ENCODE measurements at regions not wholly inside any gene's neighbourhood (a gene's known extent, or its start where the extent isn't known, plus 50 kb on each side); places are given as distances from the start of the nearest gene placed in this dataset.

DNA sequence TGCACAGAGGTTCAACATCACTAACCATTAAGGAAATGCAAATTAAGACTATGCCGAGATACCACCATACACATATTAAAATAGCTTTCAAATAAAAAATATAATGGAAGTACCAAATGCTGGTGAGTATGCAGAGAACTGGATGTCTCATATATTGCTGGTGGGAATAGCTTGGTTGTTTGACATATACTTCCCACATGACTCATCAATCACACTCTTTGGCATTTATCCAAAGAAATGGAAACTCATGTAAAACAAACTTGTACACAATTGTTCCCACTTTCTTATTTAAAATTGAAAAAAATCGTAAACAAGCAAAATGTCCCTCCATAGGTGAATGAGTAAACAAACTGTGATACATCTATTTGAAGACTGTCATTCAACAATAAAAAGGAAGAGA lies 982.6 kb upstream of the ATXN8OS start:
- Histone ChIP-seq H3K4me2 (ENCODE audit: insufficient read depth in 1 of 2, low read depth in 2 of 2, low read length in 2 of 2) (no peak overlapping the region), H4K20me1 (replicated peaks in 1 of 2; ENCODE audit: control insufficient read depth in 1 of 2, insufficient read depth in 2 of 2, low read length in 2 of 2) (no peaks in the 10 kb centered on the region), H3K79me2 (ENCODE audit: control insufficient read depth in 1 of 2, insufficient read depth in 2 of 2, low read length in 2 of 2) (no peaks in the 10 kb centered on the region), H2BK120ac (replicated peaks; ENCODE audit: low read depth, low read length) (no peak overlapping the region), H3K27me3 (replicated peaks in 1 of 4; ENCODE audit: control insufficient read depth in 3 of 4, extremely low read depth in 1 of 4, insufficient read depth in 3 of 4, low read length in 3 of 4) (no peaks in the 10 kb centered on the region), H3K23me2 (ENCODE audit: low read depth, low read length) (no peaks in the 10 kb centered on the region), H2BK15ac (ENCODE audit: low read length) (no peak overlapping the region), H3K9ac (replicated peaks in 1 of 4; ENCODE audit: extremely low read depth in 1 of 4, low read depth in 3 of 4, low read length in 3 of 4) (no peak overlapping the region), H4K5ac (ENCODE audit: insufficient read length, low read depth, low read length) (no peak overlapping the region), H2BK5ac (ENCODE audit: low read depth, low read length) (no peak overlapping the region), H4K91ac (replicated peaks; ENCODE audit: insufficient read length, low read length) (no peak overlapping the region), H2BK20ac (ENCODE audit: low read length) (no peak overlapping the region), H2AFZ (ENCODE audit: low read length) (no peak overlapping the region), H3K27ac (ENCODE audit: low read depth, low read length) (no peak overlapping the region), H3K23ac (ENCODE audit: insufficient read length) (no peak overlapping the region), H2BK12ac (ENCODE audit: low read depth, low read length) (no peak overlapping the region), H4K8ac (ENCODE audit: extremely low read depth, insufficient read depth, low read length) (no peak overlapping the region), H3K4me3 (ENCODE audit: extremely low read depth in 1 of 4, insufficient read depth in 2 of 4, low read depth in 3 of 4, low read length in 4 of 4) (no peak overlapping the region), H2AK5ac (ENCODE audit: low read depth, low read length) (no peak overlapping the region), H3K36me3 (ENCODE audit: control insufficient read depth in 2 of 4, insufficient read depth in 4 of 4, low read length in 3 of 4) (no peaks in the 10 kb centered on the region), H3K18ac (ENCODE audit: extremely low read depth, low read length) (no peak overlapping the region), H3K79me1 (ENCODE audit: low read depth, low read length) (no peaks in the 10 kb centered on the region), H3K56ac (replicated peaks; ENCODE audit: insufficient read length, low read depth, low read length) (no peak overlapping the region), H3K4me1 (replicated peaks in 1 of 4; ENCODE audit: control insufficient read depth in 3 of 4, insufficient read depth in 4 of 4, low read length in 3 of 4) (no peaks in the 10 kb centered on the region), H3K4ac (replicated peaks; ENCODE audit: insufficient read length, low read depth, low read length) (no peak overlapping the region), H3K14ac (ENCODE audit: insufficient read length) (no peak overlapping the region), H3K9me3 (ENCODE audit: insufficient read depth in 2 of 2, low read depth in 1 of 2, low read length in 1 of 2) (no peaks in the 10 kb centered on the region)
- DNase-seq (ENCODE audit: low read depth in 1 of 2, low spot score in 2 of 2) (no peak), FAIRE-seq (no peak)
- CTCF ChIA-PET (ENCODE audit: partially characterized antibody) = no interaction called here
- POLR2A ChIA-PET (ENCODE audit: partially characterized antibody) = no interaction called here
- no peak for TF ChIP-seq MAFK (IDR thresholded peaks at IDR 0.05; ENCODE audit: low read depth, low read length)
- no peak for TF ChIP-seq SRF (IDR thresholded peaks at IDR 0.05; ENCODE audit: low read depth, low read length)
- TF ChIP-seq, protein P1, sequence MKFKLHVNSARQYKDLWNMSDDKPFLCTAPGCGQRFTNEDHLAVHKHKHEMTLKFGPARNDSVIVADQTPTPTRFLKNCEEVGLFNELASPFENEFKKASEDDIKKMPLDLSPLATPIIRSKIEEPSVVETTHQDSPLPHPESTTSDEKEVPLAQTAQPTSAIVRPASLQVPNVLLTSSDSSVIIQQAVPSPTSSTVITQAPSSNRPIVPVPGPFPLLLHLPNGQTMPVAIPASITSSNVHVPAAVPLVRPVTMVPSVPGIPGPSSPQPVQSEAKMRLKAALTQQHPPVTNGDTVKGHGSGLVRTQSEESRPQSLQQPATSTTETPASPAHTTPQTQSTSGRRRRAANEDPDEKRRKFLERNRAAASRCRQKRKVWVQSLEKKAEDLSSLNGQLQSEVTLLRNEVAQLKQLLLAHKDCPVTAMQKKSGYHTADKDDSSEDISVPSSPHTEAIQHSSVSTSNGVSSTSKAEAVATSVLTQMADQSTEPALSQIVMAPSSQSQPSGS (IDR thresholded peaks at IDR 0.05; ENCODE audit: low read length) = no peak
- no peak for TF ChIP-seq TEAD4 (IDR thresholded peaks at IDR 0.05; ENCODE audit: low read depth, low read length)
- no peak for TF ChIP-seq NANOG (IDR thresholded peaks at IDR 0.05; ENCODE audit: insufficient read depth, low read depth, low read length, poor library complexity, severe bottlenecking)
- TF ChIP-seq SIRT6 (IDR thresholded peaks at IDR 0.05; ENCODE audit: low read length) = no peak
- TF ChIP-seq TCF12 (IDR thresholded peaks at IDR 0.05; ENCODE audit: low read depth, low read length) = no peak
- no peak for TF ChIP-seq RNF2 (IDR thresholded peaks at IDR 0.05; ENCODE audit: borderline replicate concordance, low read depth, low read length, missing control alignments, poor library complexity, severe bottlenecking)
- no peak for TF ChIP-seq HDAC6 (IDR thresholded peaks at IDR 0.05; ENCODE audit: low read depth, low read length)
- WGBS, 2 experiments (ENCODE audit: extremely low coverage in 1 of 2, insufficient coverage in 1 of 2, insufficient read length in 1 of 2, insufficient replicate concordance in 2 of 2, low coverage in 1 of 2, low lambda C conversion rate in 2 of 2, missing lambda C conversion rate in 1 of 2) = 92% methylated on average over 2 of the region's 2 CpGs; no CpG with 5 or more reads in 1 of the 2 experiments

All from H1 (cell line).